UCSD-AML1 (cell line): ENCODE measurements at regions not wholly inside any gene's neighbourhood (a gene's known extent, or its start where the extent isn't known, plus 50 kb on each side); places are given as distances from the start of the nearest gene placed in this dataset.
"Not testable (repeated sequence)": the region's sequence is repeated elsewhere in the genome, so short reads cannot be mapped to it uniquely, and the experiment has no call there.

Experiments
- DNase-seq: peaks from one replicate; lab custom pipeline; 2025; ENCODE audit not compliant: unreplicated experiment; lab: John Stamatoyannopoulos, UW

DNA sequence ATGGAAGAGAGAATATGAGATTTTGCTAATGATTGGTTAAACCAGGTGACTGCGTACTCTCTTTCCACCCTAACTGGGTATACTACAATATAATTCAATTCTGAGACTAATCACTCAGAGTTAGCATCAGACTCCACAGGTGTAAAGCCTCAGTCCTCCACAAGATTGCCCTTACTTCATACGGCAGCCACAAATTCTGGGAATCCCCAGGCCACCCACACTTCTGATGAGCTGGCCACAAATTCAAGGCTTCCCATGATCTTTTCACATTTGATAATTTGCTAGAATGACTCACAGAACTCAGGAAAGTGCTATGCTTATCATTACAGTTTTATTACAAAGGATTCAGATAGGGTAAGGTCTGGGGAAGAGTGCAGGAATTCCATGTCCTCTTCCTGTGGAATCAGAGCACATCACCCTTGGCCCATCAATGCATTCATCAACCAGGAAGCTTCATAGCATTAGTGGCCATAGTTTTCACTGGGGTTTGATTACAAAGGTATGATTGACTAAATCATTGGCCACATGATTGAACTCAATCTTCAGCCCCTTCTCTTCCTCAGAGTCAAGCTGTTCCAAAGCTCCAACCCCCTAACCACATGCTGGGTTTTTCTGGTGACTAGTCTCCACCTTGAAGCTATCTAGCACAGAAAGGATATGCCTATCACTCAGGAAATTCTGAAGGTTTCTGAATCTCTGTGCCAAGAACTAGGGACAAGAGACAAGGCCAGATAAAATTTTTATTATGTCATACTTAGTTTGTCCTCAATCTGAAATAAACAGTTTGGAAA, 131.7 kb downstream of the HHIPL2 start:
- no peak for DNase-seq

DNA sequence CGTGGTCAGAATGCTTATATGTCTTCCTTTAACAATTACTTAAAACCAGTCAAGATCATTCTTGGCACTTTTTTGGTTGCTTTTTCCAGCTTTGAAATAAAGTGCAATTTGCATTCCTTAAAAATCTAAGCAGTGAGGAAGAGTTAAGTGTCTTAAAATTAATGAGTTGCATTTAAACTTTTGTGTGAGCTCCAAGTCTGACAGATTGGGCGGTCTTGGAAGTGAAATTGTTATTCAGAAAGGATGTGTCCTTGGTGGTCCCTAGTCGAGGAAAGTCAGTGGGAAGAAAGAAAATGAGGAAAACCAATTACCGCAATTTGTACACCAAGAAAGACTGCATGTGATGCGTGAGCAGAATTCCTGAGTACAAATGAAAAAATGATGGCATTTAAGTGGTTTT, 132.5 kb downstream of the HHIPL2 start:
- DNase-seq = no peak

DNA sequence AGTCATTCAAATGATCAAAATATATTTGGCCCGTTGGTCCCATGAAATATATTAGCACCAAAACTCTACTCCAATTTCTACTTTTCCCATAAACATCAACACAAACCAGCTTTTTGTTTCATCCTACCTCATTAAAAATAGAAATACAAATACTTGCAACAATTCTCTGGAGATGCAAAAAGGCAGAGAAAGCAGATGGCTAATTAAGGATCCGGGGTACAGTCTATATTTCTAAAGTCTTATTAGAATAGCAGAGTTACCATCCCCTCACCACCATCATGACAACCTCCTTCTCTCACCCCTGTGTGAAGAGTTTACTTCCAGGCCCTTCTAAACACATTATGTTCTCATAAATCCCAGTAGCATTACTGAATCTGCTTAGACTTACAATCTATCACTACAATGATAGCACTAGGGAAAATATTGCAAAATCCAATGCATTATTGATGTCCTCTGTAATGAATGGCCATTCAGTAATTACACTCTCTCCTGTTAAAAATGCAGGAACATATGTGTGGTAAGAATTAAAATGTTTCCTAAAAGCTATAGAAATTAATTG, 133.8 kb downstream of the HHIPL2 start:
- DNase-seq = no peak

GRCh38 chr1:222413436-222413835, 134.5 kb downstream of the HHIPL2 start:
- DNase-seq = no peak

GRCh38 chr1:222404710-222405109, 143.2 kb downstream of the HHIPL2 start:
- no peak for DNase-seq

GRCh38 chr1:222399197-222399596, 148.7 kb downstream of the HHIPL2 start:
- no peak for DNase-seq

GRCh38 chr1:222394224-222394623, 153.7 kb downstream of the HHIPL2 start:
- no peak for DNase-seq

DNA sequence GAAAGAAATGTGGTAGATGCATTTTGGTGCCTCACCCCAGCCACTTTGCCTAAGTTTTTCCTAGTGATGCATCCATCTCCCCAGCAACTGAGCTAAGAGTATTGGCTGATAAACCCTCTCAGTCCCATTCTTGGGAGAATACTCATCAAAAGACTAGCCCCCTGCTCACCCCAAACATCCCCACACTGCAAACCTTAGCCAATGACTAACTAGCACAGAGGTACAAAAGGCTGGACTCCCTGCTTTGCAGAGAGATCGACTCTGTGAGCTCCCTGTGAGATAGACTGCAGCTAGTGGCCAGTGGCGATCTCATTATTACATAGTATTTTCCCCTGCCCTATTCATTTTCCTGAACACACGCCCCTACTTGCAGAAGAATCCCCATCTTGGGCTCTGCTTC, 155.3 kb downstream of the HHIPL2 start:
- no peak for DNase-seq

DNA sequence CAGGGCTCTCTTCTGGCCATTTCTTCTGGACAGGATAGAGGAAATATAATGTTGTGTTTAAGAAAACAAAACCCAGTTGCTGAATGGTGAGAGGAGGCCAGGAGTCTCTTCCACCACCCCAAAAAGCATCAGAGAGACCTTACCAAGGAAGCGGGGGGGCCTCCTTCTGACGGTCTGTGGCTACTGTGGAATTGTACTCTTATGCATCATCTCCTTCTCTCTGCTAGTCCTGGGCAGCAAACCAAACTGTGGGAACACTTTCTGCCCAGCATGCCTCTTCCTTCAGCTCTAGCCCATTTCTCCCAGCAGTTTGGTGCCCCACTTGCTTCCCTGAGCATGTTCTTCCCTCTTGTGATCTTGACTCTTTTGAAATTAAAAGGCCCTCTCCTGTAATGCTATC, 157.7 kb downstream of the HHIPL2 start:
- DNase-seq = no peak

DNA sequence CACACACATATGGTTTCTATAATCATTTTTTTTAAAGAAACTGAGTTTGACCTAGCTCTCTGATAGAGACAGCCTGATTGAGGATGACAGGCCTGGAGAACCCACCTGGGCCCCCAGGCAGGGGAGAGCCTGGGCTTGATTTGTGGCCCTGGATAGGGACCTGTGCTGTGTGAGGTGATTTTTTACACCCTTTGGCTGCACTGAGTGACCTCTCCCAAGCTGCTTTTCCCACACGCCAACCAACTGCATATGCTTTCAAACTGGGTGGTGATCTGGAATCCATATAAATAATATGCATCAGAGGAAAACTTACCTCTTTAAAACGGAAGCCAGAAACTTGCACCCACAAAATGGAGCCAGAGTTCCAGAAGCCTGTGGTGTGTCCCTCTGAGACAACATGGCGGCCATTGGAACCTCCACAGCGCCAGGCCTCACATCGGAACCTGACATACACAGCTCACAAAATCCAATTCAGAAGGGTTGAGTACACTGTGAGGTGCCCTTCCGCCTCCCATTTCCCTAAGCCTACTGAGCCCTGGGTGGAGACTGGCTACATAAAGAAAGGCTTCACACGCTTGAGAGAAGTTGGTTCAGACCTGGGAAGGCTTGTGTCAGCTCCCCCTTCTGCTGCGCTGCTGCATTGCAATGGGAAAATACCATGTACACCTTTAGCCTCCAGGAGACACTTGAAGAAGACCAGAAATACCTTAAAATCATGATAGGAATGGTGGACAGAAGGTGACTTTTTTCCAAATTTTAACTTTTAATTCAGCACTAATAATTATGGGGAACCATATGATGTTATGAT, 160.7 kb downstream of the HHIPL2 start:
- no peak for DNase-seq

DNA sequence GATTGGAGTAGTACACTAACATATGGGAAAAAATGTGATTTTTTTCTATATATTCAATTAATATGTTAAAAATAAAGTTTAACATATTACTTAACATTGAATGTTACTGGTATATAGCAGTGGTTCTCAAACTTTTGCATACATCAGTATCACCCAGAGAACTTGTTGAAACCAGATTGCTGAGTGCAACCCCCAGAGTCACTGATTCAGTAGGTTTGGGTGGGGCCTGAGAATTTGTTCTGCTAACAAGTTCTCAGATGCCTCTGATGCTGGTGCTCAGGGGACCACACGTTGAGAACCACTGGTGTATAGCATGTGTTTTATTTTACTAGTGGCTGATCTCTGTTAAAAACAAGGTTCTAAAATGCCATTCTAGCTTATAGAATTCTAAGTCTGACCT, 161.9 kb downstream of the HHIPL2 start:
- DNase-seq = no peak

- no peak for DNase-seq
Measured at GRCh38 chr1:222385262-222385661, 162.6 kb downstream of the HHIPL2 start.

DNA sequence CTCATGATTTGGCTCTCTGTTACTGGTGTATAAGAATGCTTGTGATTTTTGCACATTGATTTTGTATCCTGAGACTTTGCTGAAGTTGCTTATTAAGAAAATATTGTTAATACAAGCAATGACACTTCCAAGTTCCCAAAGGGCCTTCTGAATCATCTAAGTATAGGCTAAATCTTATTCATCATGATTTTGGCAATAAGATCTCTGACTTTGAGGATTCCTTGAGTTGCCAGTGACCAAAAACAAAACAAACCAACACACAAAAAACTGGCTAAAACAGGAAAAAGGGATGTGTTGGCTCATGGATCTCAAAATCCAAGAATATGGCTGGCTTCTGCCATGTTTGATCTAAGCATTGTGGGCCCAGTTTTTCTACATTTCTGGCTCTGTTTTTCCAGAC, 163.4 kb downstream of the HHIPL2 start:
- DNase-seq = no peak

DNA sequence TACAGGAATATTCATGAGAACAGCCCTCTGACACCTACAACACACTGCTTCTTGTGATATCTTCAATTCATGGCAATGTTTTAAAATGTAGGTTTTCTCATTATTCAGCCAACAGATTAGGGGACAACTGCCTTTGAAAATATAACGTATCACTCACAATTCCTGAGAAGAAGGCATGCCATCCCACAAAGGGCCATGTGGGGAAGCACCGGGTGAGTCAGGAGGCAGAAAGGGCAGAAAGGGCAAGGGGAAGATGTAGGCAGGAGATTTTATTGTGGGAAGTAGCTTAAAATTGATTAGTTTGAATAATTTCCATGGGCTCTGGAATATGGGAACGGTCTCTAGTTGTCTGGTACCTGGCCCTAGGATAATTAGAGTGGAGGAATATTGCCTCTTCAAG, 165.7 kb downstream of the HHIPL2 start:
- no peak for DNase-seq

DNA sequence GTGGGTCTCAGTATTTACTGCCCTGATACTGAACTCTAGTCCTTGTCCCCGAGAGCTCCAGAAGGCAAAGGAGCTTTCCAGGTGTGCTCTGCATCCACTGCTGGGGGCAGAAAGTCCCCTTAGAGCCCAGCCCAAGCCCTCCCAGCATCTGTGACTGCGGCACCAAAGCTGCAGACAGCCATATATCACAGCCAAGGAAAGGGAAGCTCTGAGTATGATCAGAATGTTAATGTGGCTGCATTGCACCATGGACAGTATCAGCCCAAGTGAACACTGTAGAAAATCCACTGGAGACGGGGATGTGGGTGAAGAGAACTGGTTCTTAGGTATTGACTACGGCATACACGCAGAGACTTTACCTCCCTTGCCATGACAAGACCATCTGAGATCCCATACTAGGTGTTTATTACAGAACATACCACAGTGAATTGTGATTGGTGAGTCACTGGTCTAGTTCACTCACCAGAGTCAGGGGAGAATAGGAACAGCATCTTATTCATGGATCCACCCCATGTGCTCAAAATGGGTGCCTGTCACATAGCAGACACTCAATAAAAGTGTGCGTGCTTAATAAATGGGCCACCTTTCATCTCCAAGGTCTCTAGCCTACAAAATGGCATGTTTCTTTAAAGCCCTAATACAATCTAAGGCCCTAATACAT, 170.3 kb downstream of the HHIPL2 start:
- no peak for DNase-seq

DNA sequence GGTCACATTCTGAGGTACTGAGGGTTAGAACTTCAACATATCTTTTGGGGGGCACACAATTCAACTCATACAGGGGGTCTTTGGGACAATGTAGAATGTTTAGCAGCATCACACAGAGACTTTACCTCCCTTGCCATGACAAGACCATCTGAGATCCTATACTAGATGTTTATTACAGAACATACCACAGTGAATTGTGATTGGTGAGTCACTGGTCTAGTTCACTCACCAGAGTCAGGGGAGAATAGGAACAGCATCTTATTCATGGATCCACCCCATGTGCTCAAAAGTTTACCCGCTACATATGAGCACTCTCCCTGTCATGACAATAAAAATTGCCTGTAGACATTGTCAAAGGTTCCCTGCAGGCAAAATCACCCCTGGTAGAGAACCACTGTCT, 171.1 kb downstream of the HHIPL2 start:
- not testable (repeated sequence) for DNase-seq

GRCh38 chr1:222375701-222376100, 172.2 kb downstream of the HHIPL2 start:
- DNase-seq = no peak

DNA sequence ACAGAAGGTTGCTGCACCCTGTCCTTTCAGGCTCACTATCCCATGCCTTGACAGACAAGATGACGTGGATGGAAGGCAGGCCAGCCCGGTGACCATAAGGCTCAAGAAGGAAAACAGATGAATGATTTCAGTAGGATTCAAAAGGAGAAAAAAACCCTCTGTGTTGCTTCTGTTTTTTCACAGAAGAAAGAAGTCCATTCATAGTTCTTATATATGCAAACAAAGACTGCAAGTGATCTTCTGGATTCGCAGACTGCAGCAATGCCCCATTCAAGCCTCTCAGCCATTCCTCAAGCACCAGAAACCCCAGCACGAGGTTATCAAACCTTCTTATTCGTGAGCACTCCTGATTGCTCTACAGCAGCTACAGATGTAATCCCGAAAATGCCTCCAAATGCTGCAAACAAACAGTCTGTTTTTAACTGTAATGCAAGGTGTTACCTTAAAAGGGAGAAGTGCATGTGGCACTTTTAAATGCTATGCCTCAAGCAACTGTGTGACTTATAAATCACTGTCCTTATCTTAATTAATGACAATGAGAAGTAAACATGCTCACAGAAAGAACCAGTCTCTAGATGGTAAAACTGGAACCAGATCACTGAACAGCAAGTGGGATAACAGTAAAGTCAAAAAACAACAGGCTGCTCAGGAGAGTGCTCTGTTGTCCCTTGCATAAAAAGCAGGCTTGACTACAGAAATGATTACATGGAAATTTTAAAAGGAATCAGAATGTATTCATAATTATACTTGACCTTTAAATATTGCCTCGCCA, 173.9 kb downstream of the HHIPL2 start:
- no peak for DNase-seq

GRCh38 chr1:222373216-222373615, 174.7 kb downstream of the HHIPL2 start:
- no peak for DNase-seq

DNA sequence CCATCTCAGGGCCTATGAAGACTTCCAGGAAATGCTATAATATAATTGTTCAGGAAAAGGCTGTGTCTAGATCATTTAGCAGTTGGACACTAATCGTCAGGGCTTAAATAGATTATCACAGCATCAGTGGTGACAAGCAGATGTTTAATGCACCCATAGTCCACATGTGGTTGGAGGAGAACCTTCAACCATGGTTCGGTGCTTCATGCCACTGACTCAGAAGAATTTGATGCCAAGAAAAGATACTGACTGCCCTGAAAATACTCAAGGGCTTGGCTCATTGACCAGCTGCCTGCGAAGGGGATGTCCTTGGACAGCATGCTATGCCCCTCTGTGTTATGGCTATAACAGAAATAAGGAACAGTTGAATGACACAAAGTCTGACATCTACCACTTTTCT, 175.7 kb downstream of the HHIPL2 start:
- DNase-seq = no peak
